ENCODE measurements at regions not wholly inside any gene's neighbourhood (a gene's known extent, or its start where the extent isn't known, plus 50 kb on each side); places are given as distances from the start of the nearest gene placed in this dataset.
"Not testable (repeated sequence)": the region's sequence is repeated elsewhere in the genome, so short reads cannot be mapped to it uniquely, and the experiment has no call there.

GRCh38 chr3:164419220-164419619 is 659.1 kb downstream of the SI start:
- no peak for TF ChIP-seq ZFX (IDR thresholded peaks at IDR 0.05; ENCODE audit: borderline replicate concordance)
- no peak overlapping the region for H3K27ac ChIP-seq

- TF ChIP-seq CTCF (IDR thresholded peaks at IDR 0.05): no peak
- TF ChIP-seq ZFX (IDR thresholded peaks at IDR 0.05; ENCODE audit: borderline replicate concordance): no peak
These were observed 659.9 kb downstream of the SI start for GRCh38 chr3:164418414-164418813.

DNA sequence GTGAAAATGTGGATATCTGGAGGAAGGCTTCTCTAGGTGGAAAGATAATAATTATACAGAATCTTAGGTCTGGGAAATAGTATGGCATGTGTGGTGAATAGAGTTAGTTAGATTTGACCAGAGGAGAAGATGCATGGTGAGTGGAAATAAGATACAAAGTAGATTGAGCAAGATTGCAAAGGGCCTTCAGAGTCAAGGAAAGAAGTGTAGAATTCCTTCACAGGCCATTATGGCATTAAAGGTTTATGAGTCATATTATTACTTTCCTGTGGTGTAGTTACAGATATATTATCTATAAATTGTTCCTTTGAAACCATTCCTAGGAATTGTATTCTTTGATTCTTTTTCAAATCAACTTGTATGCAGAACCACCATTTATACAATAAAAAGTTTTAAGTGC is 660.3 kb downstream of the SI start:
- no peak overlapping the region for H3K27ac ChIP-seq
- TF ChIP-seq ZFX (IDR thresholded peaks at IDR 0.05; ENCODE audit: borderline replicate concordance) (no peak), CTCF (IDR thresholded peaks at IDR 0.05) (no peak)

More at GRCh38 chr3:164418414-164418813, 659.9 kb downstream of the SI start:
- H3K27ac ChIP-seq: no peak overlapping the region

- TF ChIP-seq ZFX (IDR thresholded peaks at IDR 0.05; ENCODE audit: borderline replicate concordance) (no peak), CTCF (IDR thresholded peaks at IDR 0.05) (no peak)
- H3K27ac ChIP-seq: no peak overlapping the region
These were observed 661.6 kb downstream of the SI start for GRCh38 chr3:164416491-164417222.

- no peak overlapping the region for H3K27ac ChIP-seq
- TF ChIP-seq ZFX (IDR thresholded peaks at IDR 0.05; ENCODE audit: borderline replicate concordance): no peak
- no peak for TF ChIP-seq CTCF (IDR thresholded peaks at IDR 0.05)
These were observed 670.0 kb downstream of the SI start for GRCh38 chr3:164408326-164408725.

GRCh38 chr3:164407111-164407510 is 671.2 kb downstream of the SI start:
- TF ChIP-seq CTCF (IDR thresholded peaks at IDR 0.05) (no peak), ZFX (IDR thresholded peaks at IDR 0.05; ENCODE audit: borderline replicate concordance) (no peak)
- H3K27ac ChIP-seq: no peak overlapping the region

GRCh38 chr3:164406281-164406680 is 672.0 kb downstream of the SI start:
- no peak for TF ChIP-seq CTCF (IDR thresholded peaks at IDR 0.05)
- H3K27ac ChIP-seq: no peak overlapping the region

GRCh38 chr3:164401923-164402322 is 676.4 kb downstream of the SI start:
- H3K27ac ChIP-seq: no peak overlapping the region
- TF ChIP-seq CTCF (IDR thresholded peaks at IDR 0.05) (no peak), ZFX (IDR thresholded peaks at IDR 0.05; ENCODE audit: borderline replicate concordance) (no peak)

DNA sequence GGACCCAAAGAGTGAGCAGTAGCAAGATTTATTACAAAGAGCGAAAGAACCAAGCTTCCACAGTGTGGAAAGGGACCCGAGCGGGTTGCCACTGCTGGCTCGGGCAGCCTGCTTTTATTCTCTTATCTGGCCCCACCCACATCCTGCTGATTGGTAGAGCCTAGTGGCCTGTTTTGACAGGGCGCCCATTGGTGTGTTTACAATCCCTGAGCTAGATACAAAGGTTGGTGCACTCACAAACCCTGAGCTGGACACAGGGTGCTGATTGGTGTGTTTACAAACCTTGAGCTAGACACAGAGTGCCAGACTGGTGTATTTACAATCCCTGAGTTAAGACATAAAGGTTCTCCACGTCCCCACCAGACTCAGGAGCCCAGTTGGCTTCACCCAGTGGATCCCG is 676.9 kb downstream of the SI start:
- not testable (repeated sequence) for H3K27ac ChIP-seq
